GM21723 (cell line): ENCODE measurements at regions not wholly inside any gene's neighbourhood (a gene's known extent, or its start where the extent isn't known, plus 50 kb on each side); places are given as distances from the start of the nearest gene placed in this dataset.

Experiments
- ATAC-seq: cut with Tn5 transposase; IDR thresholded peaks from one replicate; pipeline ENCODE4 v1.9.1; 2021; ENCODE audit warnings: mild to moderate bottlenecking, moderate library complexity; ENCODE audit not compliant: unreplicated experiment

DNA sequence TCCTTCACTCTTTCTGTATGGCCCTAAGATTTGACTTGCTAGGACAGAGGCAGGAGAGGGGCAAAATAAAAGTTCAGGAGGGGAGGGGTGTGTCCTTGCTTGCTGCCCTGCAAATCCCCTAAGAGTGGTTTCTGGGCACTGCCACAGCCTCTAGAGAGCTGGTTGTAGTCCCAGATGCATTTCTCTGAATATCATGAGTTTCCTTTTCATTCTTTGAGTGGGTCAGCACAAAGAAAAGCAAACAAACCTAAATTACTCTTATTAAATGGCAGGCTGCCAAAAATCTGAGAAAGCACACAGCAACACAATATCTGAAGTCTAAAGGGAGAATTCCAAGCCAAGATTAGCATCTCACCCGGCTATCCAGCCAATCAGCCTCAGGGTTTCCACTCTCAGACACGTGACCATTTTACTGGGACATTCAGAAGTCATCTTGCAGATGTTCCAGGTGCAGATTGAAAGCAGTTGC is 919.3 kb downstream of the TUSC7 start:
- peak; percentile 37 for ATAC-seq

DNA sequence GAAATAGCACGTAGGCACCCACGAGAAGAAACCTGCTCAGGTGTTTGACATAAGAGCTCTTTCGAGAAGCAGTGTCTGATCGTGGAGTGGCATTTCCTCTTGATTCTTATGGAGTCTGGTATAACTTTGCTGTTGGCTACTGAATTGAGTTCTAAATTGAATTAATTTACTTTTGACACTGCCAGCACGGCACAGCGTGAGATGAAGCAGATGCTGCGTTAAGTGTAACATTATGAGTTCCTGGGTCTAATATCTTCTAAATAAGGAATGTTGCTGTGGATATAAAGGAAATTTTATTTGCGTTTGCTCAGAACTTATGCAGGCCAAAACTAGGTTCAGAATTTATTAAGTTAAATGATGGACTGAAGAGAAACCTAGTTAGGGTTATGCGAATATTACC is 919.9 kb downstream of the TUSC7 start:
- ATAC-seq, result no peak

GRCh38 chr3:117630469-117630868 is 920.9 kb downstream of the TUSC7 start:
- ATAC-seq, result peak; percentile 53

- ATAC-seq, result no peak
These were observed 921.3 kb downstream of the TUSC7 start for GRCh38 chr3:117630885-117631284.

DNA sequence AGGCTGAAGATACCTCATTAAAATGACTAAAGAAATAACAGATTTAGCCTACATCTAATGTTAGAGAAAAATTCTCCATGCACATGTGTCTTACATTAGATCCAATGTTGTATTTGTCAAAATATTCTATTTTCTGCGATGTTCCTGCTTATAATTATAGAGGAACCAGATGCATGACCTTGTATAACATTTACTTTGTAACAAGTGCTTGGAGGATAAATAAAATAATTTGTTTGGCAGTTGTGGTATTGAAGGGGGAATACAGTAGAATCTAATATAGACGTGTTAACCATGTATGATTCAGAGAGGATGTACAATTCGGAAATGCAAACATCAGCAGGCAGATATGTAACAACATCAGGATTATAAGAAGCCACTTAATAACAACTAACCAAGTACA is 922.2 kb downstream of the TUSC7 start:
- ATAC-seq, result no peak

DNA sequence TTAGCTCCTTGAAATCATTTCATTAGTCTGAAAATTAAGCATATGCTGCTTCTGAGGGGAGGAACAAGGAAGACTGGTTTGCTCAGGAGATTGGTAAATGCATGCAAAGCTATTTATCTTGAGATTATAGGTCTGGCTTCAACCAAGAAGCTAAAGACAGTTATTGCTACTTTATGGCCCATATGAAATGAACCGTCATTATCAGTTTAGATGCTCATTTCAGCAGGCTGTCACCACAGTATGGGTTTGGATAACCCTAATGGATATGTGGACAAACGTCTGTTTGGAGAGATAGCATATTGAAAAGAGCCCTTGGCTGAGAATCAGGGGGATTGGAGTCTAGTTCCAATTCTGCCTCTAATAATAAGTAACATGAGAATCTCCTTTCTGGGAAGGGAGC is 922.6 kb downstream of the TUSC7 start:
- no peak for ATAC-seq

- no peak for ATAC-seq
These were observed 923.6 kb downstream of the TUSC7 start for GRCh38 chr3:117633207-117633606.

DNA sequence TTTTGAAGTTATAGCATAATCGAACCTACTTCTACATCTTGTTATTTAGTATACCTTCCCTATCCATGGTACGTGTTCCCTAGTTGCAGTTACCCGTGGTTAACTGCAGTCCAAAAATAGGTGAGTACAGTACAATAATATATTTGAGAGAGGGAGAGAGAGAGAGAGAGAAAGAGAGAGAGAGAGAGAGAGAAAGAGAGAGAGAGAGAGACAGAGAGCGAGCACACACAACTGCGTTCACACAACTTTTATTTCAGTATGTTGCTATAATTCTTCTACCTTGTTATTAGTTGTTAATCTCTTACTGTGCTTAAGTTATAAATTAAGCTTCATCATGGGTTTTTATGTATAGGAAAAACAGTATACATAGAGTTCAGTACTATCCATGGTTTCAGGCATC is 928.1 kb downstream of the TUSC7 start:
- no peak for ATAC-seq

DNA sequence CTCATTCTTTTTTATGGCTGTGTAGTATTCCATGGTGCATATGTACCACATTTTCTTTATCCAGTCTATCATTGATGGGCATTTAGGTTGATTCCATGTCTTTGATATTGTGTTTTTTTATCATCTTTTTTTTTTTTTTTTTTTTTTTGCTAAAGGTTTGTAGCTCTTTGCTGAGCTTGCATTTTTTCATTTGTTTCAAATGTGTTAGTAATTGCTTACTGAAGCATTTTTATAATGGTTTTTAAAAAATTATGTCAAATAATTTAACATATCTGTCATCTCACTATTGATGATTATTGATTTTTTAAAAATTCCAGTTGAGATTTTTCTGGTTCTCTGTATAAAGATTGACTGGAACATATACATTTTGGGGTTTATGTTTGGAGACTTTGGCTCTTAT is 934.6 kb downstream of the TUSC7 start:
- no peak for ATAC-seq

DNA sequence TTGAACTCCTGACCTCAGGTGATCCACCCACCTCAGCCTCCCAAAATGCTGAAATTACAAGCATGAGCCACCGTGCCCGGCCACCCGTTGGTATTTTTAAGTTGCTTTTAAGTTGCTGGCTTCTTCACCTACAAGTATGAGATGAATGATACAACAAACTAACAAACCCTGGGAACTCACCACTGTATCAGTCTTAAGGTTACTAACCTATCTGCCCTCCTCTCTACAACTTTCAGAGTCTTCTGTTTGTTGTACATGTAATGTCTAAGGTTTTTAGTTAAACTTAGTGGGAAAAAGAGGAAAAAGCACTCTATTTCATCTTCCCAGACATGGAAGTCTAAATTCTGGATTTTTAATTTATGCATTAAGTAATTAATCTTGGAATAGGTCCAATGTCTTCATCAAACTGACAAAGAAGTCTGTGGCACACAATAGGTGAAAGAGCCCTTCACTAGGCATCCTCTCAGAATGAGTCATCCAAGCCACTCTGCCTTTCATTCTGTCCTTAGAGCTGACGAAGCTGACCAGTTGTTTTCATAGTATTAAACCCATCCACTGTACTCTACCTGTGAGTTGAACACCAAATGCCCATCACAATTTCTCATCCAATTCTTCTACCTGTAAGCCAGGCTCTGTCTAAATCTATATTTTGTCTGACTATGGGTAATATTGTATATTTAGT is 936.1 kb downstream of the TUSC7 start:
- ATAC-seq, result peak; percentile 61

DNA sequence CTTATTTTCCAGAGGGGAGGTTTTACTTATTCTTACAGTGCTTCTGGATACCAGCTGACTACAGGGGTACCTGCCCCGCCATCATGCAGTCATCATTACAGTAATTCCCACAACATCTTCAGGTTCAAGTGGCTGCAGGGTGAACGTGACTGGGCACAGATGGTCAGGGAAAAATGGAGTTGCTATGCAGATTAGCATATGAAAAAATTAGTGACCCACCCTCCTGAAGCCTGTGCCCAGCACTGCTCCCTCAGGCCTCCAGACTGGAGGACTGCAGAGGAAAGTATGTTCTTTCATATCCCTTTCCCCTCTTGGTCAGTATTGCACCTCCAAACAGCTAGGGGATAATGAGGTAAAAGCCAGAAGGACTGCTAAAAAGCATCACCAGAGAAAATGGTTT is 937.9 kb downstream of the TUSC7 start:
- ATAC-seq, result no peak

GRCh38 chr3:117651246-117651645 is 941.7 kb downstream of the TUSC7 start:
- no peak for ATAC-seq

- no peak for ATAC-seq
These were observed 946.8 kb downstream of the TUSC7 start for GRCh38 chr3:117656391-117656790.

GRCh38 chr3:117657278-117657677 is 947.7 kb downstream of the TUSC7 start:
- ATAC-seq, result no peak

- ATAC-seq, result no peak
These were observed 951.6 kb downstream of the TUSC7 start for GRCh38 chr3:117660941-117661817.

- ATAC-seq, result no peak
These were observed 952.2 kb downstream of the TUSC7 start for GRCh38 chr3:117661818-117662095.

DNA sequence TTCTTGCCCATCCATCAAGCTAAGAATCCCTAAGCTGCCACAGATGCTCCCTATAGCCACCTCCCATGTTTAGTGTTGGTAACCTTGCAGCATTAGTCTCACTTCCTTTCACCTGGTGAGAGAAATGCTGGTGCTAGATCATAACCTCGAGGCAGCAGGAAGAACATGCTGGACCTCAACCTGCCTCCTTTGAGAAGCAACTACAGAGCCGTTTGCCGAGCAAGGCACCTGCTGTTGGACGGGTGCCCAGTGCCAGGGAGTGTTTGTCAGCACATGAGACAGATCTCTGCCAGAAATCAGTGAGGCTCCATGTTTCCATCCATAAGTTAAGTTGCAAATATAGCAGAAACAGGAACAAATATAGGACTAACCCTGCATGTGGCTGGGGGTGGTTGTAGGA is 955.7 kb downstream of the TUSC7 start:
- ATAC-seq, result no peak

- no peak for ATAC-seq
These were observed 956.7 kb downstream of the TUSC7 start for GRCh38 chr3:117666325-117666724.

DNA sequence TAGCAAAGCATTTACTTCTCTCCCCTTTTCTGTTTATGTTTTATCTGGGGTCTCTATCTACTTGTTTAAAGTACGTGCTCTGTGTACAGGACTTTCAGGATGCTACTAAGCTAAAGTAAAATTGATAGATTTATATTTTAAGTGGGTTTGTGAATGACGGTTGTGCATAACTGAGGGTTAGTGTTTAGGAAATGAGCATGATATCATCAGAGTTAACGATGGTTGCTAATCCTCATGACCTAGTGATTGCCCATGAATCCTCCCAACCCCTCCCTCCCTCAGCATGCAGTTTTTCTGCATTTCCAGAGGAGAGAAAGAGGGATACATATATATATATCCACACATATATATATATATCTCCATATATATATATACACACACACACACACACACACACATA is 957.2 kb downstream of the TUSC7 start:
- no peak for ATAC-seq

GRCh38 chr3:117669774-117670173 is 960.2 kb downstream of the TUSC7 start:
- ATAC-seq, result no peak

- ATAC-seq, result no peak
These were observed 962.2 kb downstream of the TUSC7 start for GRCh38 chr3:117671722-117672318.

DNA sequence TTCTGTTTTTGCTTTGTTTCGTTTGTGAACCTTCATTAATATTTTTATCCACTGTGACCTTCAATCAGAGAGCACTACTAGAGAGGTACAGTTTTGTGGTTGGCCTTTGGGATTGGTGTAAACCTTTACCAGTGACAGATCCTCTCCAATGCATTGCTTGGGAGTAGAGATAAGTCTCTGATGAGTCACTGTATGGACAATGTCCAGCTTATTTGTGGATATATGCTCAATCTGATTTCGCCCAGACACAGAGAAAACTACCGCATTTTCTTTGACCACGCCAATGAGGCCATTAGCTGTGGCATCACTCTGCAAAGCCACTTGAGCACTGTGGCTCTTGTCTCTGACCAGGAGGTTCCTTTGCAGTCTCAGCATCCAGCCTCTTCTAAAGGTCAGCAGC is 964.7 kb downstream of the TUSC7 start:
- no peak for ATAC-seq
